ENCODE measurements at regions not wholly inside any gene's neighbourhood (a gene's known extent, or its start where the extent isn't known, plus 50 kb on each side); places are given as distances from the start of the nearest gene placed in this dataset.

DNA sequence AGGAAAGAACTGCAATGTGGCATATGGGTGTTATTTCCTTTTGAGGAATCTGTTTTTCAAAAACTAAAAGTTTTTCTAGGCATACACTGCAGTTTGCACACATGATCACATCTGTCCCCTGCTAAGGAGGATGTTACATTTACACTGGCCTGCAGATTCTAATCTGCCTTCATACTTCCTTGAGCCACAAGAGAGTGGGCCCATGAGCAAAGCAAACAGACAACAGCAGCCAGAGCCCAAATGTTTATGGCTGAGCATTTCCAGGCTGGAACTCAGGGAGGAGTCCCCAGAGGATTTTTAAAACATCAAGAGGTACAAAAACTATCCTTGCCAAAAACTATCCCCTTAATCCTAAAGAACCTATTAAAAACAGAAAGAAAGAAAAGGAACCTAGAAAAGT is 117.2 kb upstream of the MTNR1B start:
- no peaks in the 10 kb centered on the region for H3K4me1 ChIP-seq (ENCODE audit: control insufficient read depth, insufficient read depth, low read length, unreplicated experiment)
- H2AFZ ChIP-seq (ENCODE audit: low read length, unreplicated experiment): no peak overlapping the region
- H3K79me2 ChIP-seq (ENCODE audit: control insufficient read depth, insufficient read depth, low read length, unreplicated experiment): no peaks in the 10 kb centered on the region
- H3K36me3 ChIP-seq (ENCODE audit: insufficient read depth, low read length): no peaks in the 10 kb centered on the region
- no peak overlapping the region for H3K27ac ChIP-seq (ENCODE audit: low read depth, low read length)
- no peak overlapping the region for H3K4me3 ChIP-seq (ENCODE audit: low read depth, low read length)
- H3K27me3 ChIP-seq (ENCODE audit: insufficient read depth, low read length): no peaks in the 10 kb centered on the region

DNA sequence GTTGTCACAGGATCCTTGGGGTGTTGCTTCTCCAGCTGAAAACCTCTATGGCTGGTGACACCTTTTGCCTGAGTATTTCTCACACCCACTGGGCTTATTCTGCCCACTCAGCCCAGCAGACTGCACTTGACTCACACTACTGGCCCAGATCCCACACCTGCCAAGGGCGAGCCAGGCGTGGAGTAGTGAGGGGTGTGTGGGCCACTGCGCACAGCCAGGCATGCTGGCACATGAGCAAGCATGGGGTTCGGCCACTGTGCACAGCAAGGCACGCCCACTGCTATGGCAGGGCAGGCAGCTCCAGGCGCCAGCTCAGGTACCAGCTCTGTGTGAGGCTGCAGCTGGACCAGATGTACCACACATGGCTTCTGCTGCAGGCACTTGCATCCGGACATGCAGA is 116.5 kb upstream of the MTNR1B start:
- Histone ChIP-seq H3K36me3 (ENCODE audit: insufficient read depth, low read length) (no peaks in the 10 kb centered on the region), H3K27me3 (ENCODE audit: insufficient read depth, low read length) (no peaks in the 10 kb centered on the region), H2AFZ (ENCODE audit: low read length, unreplicated experiment) (no peak overlapping the region), H3K27ac (ENCODE audit: low read depth, low read length) (no peak overlapping the region), H3K79me2 (ENCODE audit: control insufficient read depth, insufficient read depth, low read length, unreplicated experiment) (no peaks in the 10 kb centered on the region), H3K4me1 (ENCODE audit: control insufficient read depth, insufficient read depth, low read length, unreplicated experiment) (no peaks in the 10 kb centered on the region), H3K4me3 (ENCODE audit: low read depth, low read length) (no peak overlapping the region)

DNA sequence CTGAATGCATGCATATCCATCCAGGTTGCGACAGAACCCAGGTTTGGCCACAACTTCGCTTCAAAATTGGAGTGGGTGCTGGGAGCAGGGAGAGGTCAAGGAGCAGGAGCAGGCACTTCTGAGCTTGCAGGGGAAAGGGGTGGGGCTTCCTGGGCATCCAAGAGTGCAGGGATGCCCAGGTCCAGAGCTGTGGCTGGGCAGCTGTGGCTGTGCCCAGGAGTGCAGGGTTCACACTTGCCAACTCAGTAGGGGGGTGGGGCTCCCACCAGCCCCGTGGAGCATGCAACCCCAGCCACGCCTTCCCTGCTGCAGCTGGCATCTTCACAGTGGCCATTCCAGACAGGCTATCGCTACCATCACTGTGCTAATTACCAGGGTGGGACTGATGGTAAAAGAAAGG is 115.3 kb upstream of the MTNR1B start:
- H2AFZ ChIP-seq (ENCODE audit: low read length, unreplicated experiment): no peak overlapping the region
- no peaks in the 10 kb centered on the region for H3K79me2 ChIP-seq (ENCODE audit: control insufficient read depth, insufficient read depth, low read length, unreplicated experiment)
- no peak overlapping the region for H3K4me3 ChIP-seq (ENCODE audit: low read depth, low read length)
- no peaks in the 10 kb centered on the region for H3K4me1 ChIP-seq (ENCODE audit: control insufficient read depth, insufficient read depth, low read length, unreplicated experiment)
- H3K27me3 ChIP-seq (ENCODE audit: insufficient read depth, low read length): no peaks in the 10 kb centered on the region
- no peaks in the 10 kb centered on the region for H3K36me3 ChIP-seq (ENCODE audit: insufficient read depth, low read length)
- no peak overlapping the region for H3K27ac ChIP-seq (ENCODE audit: low read depth, low read length)

DNA sequence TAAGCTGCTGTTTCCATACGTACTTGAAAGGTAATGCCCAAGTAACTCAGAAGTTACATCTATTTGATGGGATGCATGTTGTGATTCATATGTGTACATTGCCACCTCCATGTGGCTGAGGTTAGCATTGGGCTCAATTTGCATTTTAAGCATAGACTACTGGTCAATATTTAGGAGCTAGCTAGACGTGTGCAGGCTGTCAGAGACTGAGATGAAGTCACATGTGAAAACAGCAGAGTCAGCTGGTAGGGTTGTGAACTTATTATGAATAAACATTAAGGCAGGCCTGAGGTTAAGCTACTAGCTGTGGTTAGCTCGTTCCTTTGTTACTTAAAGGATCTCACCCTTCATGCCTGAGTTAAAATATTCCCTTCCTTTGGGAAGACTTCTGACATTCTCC is 114.5 kb upstream of the MTNR1B start:
- H3K27me3 ChIP-seq (ENCODE audit: insufficient read depth, low read length): peaks cover 3% of the 10 kb centered on the region; the same call in 1 of the 2 replicates
- no peak overlapping the region for H2AFZ ChIP-seq (ENCODE audit: low read length, unreplicated experiment)
- H3K4me3 ChIP-seq (ENCODE audit: low read depth, low read length): no peak overlapping the region
- no peak overlapping the region for H3K27ac ChIP-seq (ENCODE audit: low read depth, low read length)
- no peaks in the 10 kb centered on the region for H3K36me3 ChIP-seq (ENCODE audit: insufficient read depth, low read length)
- no peaks in the 10 kb centered on the region for H3K4me1 ChIP-seq (ENCODE audit: control insufficient read depth, insufficient read depth, low read length, unreplicated experiment)
- H3K79me2 ChIP-seq (ENCODE audit: control insufficient read depth, insufficient read depth, low read length, unreplicated experiment): no peaks in the 10 kb centered on the region

DNA sequence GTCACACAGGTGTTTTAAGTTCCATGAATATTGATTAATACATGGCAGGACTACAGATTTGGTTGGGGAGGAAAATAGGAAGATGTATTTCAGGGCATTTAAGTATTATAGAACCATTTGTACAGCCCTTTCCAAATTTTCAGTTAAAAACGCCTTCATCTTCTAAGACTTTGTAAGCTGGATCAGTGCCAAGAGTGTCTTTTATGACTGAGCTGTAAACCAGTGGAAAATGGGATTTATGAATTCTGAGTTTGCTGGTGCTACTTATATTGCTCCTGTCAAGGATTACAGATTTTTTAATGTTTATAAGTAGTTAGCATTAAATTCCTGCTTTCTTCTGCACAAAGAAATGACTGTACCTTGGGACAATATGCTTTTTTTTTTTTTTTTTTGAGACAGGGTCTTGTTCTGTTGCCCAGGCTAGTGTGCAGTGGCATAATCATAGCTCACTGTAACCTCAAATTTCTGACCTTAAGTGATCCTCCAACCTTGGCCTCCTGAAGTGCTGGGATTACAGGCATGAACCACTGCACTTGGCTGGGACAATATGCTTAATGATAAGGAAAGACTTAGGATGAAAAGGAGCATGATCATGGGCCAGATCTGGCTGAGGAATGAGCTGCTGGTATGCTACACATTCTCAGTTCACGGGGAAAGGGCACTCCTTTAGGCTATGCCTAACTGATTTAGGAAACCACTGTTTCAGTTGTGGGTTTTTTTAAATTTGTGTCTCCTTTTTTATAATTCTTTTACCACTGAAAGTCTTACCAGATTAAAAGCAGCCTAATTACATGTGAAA is 113.6 kb upstream of the MTNR1B start:
- Histone ChIP-seq H3K36me3 (ENCODE audit: insufficient read depth, low read length) (no peaks in the 10 kb centered on the region), H2AFZ (ENCODE audit: low read length, unreplicated experiment) (no peak overlapping the region), H3K27ac (ENCODE audit: low read depth, low read length) (no peak overlapping the region), H3K27me3 (ENCODE audit: insufficient read depth, low read length) (peaks cover 3% of the 10 kb centered on the region; the same call in 1 of the 2 replicates), H3K4me1 (ENCODE audit: control insufficient read depth, insufficient read depth, low read length, unreplicated experiment) (no peaks in the 10 kb centered on the region), H3K4me3 (ENCODE audit: low read depth, low read length) (no peak overlapping the region), H3K79me2 (ENCODE audit: control insufficient read depth, insufficient read depth, low read length, unreplicated experiment) (no peaks in the 10 kb centered on the region)

DNA sequence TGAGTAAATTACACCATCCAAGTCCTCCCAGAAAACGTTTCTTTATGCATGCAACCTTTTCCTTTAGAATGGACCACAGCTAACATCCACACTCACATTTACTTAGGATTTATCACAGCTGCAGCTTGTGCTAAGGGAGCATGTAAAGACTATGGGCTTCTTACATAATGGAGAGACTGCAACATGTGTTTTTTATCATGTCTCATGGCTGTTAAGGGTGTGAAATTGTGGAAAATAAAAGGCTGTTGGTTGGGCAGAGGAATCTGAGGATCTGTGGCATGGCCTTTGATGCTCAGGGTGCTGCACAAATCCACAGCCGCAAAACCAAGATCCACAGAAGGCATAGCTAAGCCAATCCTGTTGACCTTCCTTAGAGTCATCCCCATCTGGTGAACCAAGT is 112.0 kb upstream of the MTNR1B start:
- Histone ChIP-seq H3K4me1 (ENCODE audit: control insufficient read depth, insufficient read depth, low read length, unreplicated experiment) (no peaks in the 10 kb centered on the region), H3K4me3 (ENCODE audit: low read depth, low read length) (no peak overlapping the region), H2AFZ (ENCODE audit: low read length, unreplicated experiment) (no peak overlapping the region), H3K27ac (ENCODE audit: low read depth, low read length) (no peak overlapping the region), H3K36me3 (ENCODE audit: insufficient read depth, low read length) (no peaks in the 10 kb centered on the region), H3K27me3 (ENCODE audit: insufficient read depth, low read length) (peaks cover 3% of the 10 kb centered on the region; the same call in 1 of the 2 replicates), H3K79me2 (ENCODE audit: control insufficient read depth, insufficient read depth, low read length, unreplicated experiment) (no peaks in the 10 kb centered on the region)

DNA sequence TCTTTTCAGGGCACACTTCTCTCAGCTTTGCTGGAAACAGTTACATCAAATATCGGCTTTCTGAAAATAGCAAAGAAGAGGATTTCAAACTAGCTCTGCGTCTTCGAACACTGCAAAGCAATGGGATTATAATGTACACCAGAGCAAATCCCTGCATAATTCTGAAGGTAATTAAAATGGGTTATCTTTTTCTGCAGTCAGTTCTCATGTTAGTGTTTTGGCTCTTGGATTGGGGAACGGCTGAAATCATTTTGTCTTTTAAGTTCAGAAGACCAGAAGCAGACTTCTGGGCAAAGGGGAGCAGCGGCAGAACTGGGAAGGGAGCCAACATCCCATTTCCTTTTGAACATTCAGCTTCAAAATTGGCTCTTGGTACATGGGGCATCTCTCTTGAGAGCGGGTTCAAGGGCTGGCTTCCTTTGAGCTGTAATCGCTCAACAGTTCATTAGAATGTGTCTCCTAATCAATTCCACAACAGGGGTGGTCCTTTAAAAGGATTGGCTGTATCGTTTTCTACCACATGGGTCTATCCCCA is 110.2 kb upstream of the MTNR1B start:
- Histone ChIP-seq H3K79me2 (ENCODE audit: control insufficient read depth, insufficient read depth, low read length, unreplicated experiment) (no peaks in the 10 kb centered on the region), H3K36me3 (ENCODE audit: insufficient read depth, low read length) (no peaks in the 10 kb centered on the region), H3K27ac (ENCODE audit: low read depth, low read length) (no peak overlapping the region), H3K4me1 (ENCODE audit: control insufficient read depth, insufficient read depth, low read length, unreplicated experiment) (no peaks in the 10 kb centered on the region), H2AFZ (ENCODE audit: low read length, unreplicated experiment) (no peak overlapping the region), H3K27me3 (ENCODE audit: insufficient read depth, low read length) (peaks cover 3% of the 10 kb centered on the region; the same call in 1 of the 2 replicates), H3K4me3 (ENCODE audit: low read depth, low read length) (no peak overlapping the region)

DNA sequence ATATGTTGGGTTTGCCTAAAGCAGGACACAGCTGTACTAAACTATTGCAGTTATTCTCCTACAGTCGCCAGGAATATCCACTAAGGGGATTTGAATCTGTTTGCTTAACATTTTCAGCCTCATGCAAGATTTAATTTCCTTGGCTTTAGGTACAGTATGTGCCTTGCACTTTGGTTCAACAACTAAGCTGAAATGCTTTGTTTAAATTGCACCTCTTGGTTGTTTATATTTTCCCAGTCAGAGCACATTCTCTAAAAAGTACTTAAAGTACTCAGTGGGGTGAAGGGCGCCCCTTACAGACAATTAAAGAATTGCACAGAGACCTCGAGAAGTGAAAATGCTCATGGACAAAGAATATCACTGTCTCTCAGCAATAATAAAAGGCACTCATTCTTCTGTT is 107.8 kb upstream of the MTNR1B start:
- no peaks in the 10 kb centered on the region for H3K4me1 ChIP-seq (ENCODE audit: control insufficient read depth, insufficient read depth, low read length, unreplicated experiment)
- H3K4me3 ChIP-seq (ENCODE audit: low read depth, low read length): no peak overlapping the region

DNA sequence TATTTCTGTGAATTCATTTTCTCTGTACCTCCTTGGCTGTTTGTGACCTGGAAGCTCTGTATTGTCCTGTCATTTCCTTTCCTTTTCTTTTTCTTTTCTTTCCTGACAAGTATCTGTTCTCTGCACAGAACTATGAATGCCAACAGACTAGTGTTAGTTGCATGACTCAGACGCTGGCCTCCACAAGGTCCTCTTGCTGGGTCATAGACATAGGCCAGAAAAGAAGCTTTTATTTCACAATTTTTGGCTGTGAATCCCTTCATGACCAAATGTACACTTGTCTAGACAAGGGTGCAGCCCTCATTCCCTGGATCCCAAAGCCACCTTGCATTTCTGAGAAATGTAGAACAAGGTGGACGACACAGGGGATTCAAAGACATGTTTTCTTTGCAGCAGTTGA is 104.1 kb upstream of the MTNR1B start:
- H3K79me2 ChIP-seq (ENCODE audit: control insufficient read depth, insufficient read depth, low read length, unreplicated experiment): no peaks in the 10 kb centered on the region
- H3K27ac ChIP-seq (ENCODE audit: low read depth, low read length): no peak overlapping the region
- H3K36me3 ChIP-seq (ENCODE audit: insufficient read depth, low read length): no peaks in the 10 kb centered on the region
- no peaks in the 10 kb centered on the region for H3K27me3 ChIP-seq (ENCODE audit: insufficient read depth, low read length)
- no peak overlapping the region for H3K4me3 ChIP-seq (ENCODE audit: low read depth, low read length)
- H2AFZ ChIP-seq (ENCODE audit: low read length, unreplicated experiment): no peak overlapping the region
- H3K4me1 ChIP-seq (ENCODE audit: control insufficient read depth, insufficient read depth, low read length, unreplicated experiment): no peaks in the 10 kb centered on the region

More for the DNA sequence above, 107.8 kb upstream of the MTNR1B start:
- Histone ChIP-seq H3K27ac (ENCODE audit: low read depth, low read length) (no peak overlapping the region), H3K79me2 (ENCODE audit: control insufficient read depth, insufficient read depth, low read length, unreplicated experiment) (no peaks in the 10 kb centered on the region), H2AFZ (ENCODE audit: low read length, unreplicated experiment) (no peak overlapping the region), H3K27me3 (ENCODE audit: insufficient read depth, low read length) (peaks cover 3% of the 10 kb centered on the region; the same call in 1 of the 2 replicates), H3K36me3 (ENCODE audit: insufficient read depth, low read length) (no peaks in the 10 kb centered on the region)

DNA sequence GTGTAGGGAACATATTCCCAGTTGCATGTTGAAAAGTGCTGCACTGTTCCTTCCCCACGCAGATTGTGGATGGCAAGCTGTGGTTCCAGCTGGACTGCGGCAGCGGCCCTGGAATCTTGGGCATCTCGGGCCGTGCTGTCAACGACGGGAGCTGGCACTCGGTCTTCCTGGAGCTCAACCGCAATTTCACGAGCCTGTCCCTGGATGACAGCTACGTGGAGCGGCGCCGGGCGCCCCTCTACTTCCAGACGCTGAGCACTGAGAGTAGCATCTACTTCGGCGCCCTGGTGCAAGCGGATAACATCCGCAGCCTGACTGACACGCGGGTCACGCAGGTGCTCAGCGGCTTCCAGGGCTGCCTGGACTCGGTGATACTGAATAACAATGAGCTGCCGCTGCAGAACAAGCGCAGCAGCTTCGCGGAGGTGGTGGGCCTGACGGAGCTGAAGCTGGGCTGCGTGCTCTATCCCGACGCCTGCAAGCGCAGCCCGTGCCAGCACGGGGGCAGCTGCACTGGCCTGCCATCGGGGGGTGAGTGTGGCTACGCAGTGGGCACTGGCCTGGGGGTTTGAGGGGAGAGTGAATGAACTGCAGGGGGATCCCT is 102.7 kb upstream of the MTNR1B start:
- Histone ChIP-seq H3K27me3 (ENCODE audit: insufficient read depth, low read length) (no peaks in the 10 kb centered on the region), H3K36me3 (ENCODE audit: insufficient read depth, low read length) (no peaks in the 10 kb centered on the region), H3K27ac (ENCODE audit: low read depth, low read length) (no peak overlapping the region), H3K79me2 (ENCODE audit: control insufficient read depth, insufficient read depth, low read length, unreplicated experiment) (no peaks in the 10 kb centered on the region), H3K4me1 (ENCODE audit: control insufficient read depth, insufficient read depth, low read length, unreplicated experiment) (no peaks in the 10 kb centered on the region), H2AFZ (ENCODE audit: low read length, unreplicated experiment) (no peak overlapping the region), H3K4me3 (ENCODE audit: low read depth, low read length) (no peak overlapping the region)

All from ACC112 (cell line).